GM20000 (cell line): ENCODE measurements at regions not wholly inside any gene's neighbourhood (a gene's known extent, or its start where the extent isn't known, plus 50 kb on each side); places are given as distances from the start of the nearest gene placed in this dataset.

Source experiments
- DNase-seq: peaks from one replicate; pipeline ENCODE4 v3.0.0; 2012; ENCODE audit warnings: low spot score
- CTCF ChIP-seq: IDR thresholded peaks from 2 replicates; pipeline ENCODE4 v1.5.1; 2012; ENCODE audit warnings: mild to moderate bottlenecking, control low read depth; ENCODE audit errors: extremely low read depth, missing control alignments

GRCh38 chr12:125738211-125738610 lies 673.0 kb downstream of the AACS start:
- DNase-seq, result no peak
- TF ChIP-seq CTCF, result no peak

GRCh38 chr12:125742413-125742812 lies 677.2 kb downstream of the AACS start:
- no peak for DNase-seq

DNA sequence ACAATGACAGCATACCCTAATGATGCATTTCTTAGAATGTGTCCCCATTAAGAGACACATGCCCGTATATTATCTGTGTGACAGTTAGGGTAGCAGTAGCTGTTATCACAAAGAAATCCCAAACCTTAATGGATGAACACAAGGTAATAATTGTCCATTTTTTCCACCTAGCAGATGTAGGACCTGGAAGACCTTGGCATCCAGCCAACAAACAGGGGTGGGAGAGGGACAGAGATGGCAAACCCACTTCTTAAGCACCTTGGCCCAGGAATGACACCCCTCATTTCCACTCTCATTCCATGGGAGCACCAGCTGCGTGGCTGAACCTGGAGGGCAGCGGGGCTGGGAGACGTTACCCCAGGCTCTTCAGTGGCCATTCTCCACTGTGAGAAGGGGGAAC lies 679.0 kb downstream of the AACS start:
- no peak for TF ChIP-seq CTCF
- no peak for DNase-seq

More at GRCh38 chr12:125742413-125742812, 677.2 kb downstream of the AACS start:
- no peak for TF ChIP-seq CTCF

GRCh38 chr12:125755512-125755911 lies 690.3 kb downstream of the AACS start:
- no peak for DNase-seq
- no peak for TF ChIP-seq CTCF

GRCh38 chr12:125766091-125766490 lies 700.9 kb downstream of the AACS start:
- TF ChIP-seq CTCF, result no peak
- no peak for DNase-seq

GRCh38 chr12:125772403-125772802 lies 707.2 kb downstream of the AACS start:
- DNase-seq, result no peak
- TF ChIP-seq CTCF, result no peak

DNA sequence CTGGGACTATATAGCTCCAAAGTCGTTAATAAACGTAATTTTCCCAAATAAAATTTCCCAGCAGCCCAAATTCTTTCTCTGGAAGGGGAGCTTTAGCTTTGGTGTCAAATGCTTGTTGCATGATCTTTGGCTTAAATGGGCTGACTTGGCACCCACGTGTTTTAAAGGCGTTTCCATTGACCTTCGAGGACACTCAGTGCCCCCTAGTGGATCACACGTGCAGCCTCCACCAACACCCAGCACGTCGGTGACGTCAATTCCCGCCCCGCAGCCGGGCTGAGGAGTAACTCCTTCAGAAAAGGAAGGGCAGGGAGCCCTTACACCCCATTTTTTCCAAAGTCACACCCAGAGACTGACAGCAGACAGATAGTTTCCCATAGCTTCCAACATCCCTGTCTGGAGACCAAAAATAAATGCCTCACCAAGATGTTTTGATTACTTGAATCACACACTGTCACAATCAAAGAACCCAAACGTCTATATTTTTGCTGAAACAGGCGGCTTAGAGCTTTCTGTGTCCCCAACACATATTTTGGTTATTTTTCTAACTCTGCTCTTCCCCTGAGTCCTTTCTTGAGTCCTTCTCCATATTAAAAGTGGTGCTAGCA lies 707.9 kb downstream of the AACS start:
- peak; percentile 52 for TF ChIP-seq CTCF
- DNase-seq, result peak; percentile 32
